ENCODE measurements at regions not wholly inside any gene's neighbourhood (a gene's known extent, or its start where the extent isn't known, plus 50 kb on each side); places are given as distances from the start of the nearest gene placed in this dataset.
"Not testable (repeated sequence)": the region's sequence is repeated elsewhere in the genome, so short reads cannot be mapped to it uniquely, and the experiment has no call there.

GRCh38 chr4:114323841-114324240 is 274.8 kb upstream of the UGT8 start:
- no peak overlapping the region for H3K4me3 ChIP-seq
- DNase-seq (ENCODE audit: low spot score in 2 of 2): no peak
- H3K4me1 ChIP-seq: peaks cover 0 to 4% (median 0%) of the 10 kb centered on the region in 4 donors
- TF ChIP-seq CTCF (IDR thresholded peaks at IDR 0.05) (no peak), EP300 (IDR thresholded peaks at IDR 0.05) (no peak)
- no peaks in the 10 kb centered on the region for H3K27me3 ChIP-seq
- WGBS, 2 donors: 48 to 53% methylated on average over 3 of the region's 3 CpGs
- no peaks in the 10 kb centered on the region for H3K9me3 ChIP-seq
- no peaks in the 10 kb centered on the region for H3K36me3 ChIP-seq
- no peak overlapping the region for H3K27ac ChIP-seq

GRCh38 chr4:114326358-114326757 is 272.2 kb upstream of the UGT8 start:
- no peaks in the 10 kb centered on the region for H3K9me3 ChIP-seq
- H3K36me3 ChIP-seq: no peaks in the 10 kb centered on the region
- H3K4me3 ChIP-seq: no peak overlapping the region
- peaks cover 0 to 2% (median 0%) of the 10 kb centered on the region in 4 donors for H3K4me1 ChIP-seq
- no peaks in the 10 kb centered on the region for H3K27me3 ChIP-seq
- H3K27ac ChIP-seq: no peak overlapping the region
- TF ChIP-seq POLR2A (IDR thresholded peaks at IDR 0.05) (no peak), EP300 (IDR thresholded peaks at IDR 0.05) (no peak), CTCF (IDR thresholded peaks at IDR 0.05) (no peak)
- no peak for DNase-seq (ENCODE audit: low spot score in 2 of 2)
- 37 to 43% methylated on average over 1 of the region's 1 CpG for WGBS, 2 donors

- TF ChIP-seq EP300 (IDR thresholded peaks at IDR 0.05) (no peak), CTCF (IDR thresholded peaks at IDR 0.05) (no peak), POLR2A (IDR thresholded peaks at IDR 0.05) (no peak)
- Histone ChIP-seq H3K27me3 (no peaks in the 10 kb centered on the region), H3K4me3 (no peak overlapping the region), H3K36me3 (no peaks in the 10 kb centered on the region), H3K27ac (no peak overlapping the region), H3K9me3 (no peaks in the 10 kb centered on the region), H3K4me1 (no peaks in the 10 kb centered on the region)
- DNase-seq (ENCODE audit: low spot score in 2 of 2): no peak
- 93 to 98% methylated on average over 1 of the region's 1 CpG for WGBS, 2 donors
Measured at GRCh38 chr4:114332119-114332518, 266.5 kb upstream of the UGT8 start.

GRCh38 chr4:114334363-114334762 is 264.2 kb upstream of the UGT8 start:
- H3K4me1 ChIP-seq; H3K4me3 ChIP-seq; H3K27me3 ChIP-seq; DNase-seq (ENCODE audit: low spot score in 2 of 2); H3K9me3 ChIP-seq; H3K36me3 ChIP-seq; H3K27ac ChIP-seq: not testable (repeated sequence)

GRCh38 chr4:114334884-114335330 is 263.7 kb upstream of the UGT8 start:
- H3K4me3 ChIP-seq: no peak overlapping the region

More at GRCh38 chr4:114334884-114335330, 263.7 kb upstream of the UGT8 start:
- no peak overlapping the region for H3K27ac ChIP-seq
- TF ChIP-seq EP300 (IDR thresholded peaks at IDR 0.05) (no peak), CTCF (IDR thresholded peaks at IDR 0.05) (no peak)
- H3K36me3 ChIP-seq: no peaks in the 10 kb centered on the region
- no peak for DNase-seq (ENCODE audit: low spot score in 2 of 2)
- WGBS, 2 donors: 21 to 30% methylated on average over 2 of the region's 2 CpGs
- no peaks in the 10 kb centered on the region for H3K9me3 ChIP-seq
- H3K27me3 ChIP-seq: no peaks in the 10 kb centered on the region
- H3K4me1 ChIP-seq: no peaks in the 10 kb centered on the region
